ENCODE measurements at regions not wholly inside any gene's neighbourhood (a gene's known extent, or its start where the extent isn't known, plus 50 kb on each side); places are given as distances from the start of the nearest gene placed in this dataset.

DNA sequence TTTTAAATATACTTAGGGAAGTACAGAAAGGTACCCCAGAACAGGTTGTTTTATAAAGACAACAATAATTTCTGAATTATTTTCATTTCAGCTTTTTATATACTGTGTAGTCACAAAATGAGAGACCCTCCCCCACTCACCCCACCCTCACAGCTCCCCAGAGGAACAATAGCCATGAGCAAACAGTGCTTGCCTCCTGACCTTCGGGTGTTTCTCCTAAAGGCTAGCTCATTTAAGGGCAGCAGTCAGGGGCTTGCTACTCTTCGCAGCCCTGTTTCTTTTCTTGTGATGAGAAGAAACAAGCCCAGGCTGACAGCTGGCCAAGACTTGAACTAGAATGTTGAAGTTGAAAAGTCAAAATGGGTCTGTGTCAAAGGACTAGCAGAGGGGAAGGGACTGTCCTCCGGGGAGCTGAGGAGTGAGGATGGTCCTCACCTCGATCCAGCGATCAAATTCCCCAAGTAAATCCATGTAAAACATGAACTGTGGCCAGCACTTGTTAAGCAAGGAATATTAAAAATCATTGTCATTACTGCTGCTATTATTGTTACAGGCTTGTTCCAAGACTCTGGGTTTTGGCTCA, 133.8 kb upstream of the ARHGAP5 start:
- no peak overlapping the region for H3K4me3 ChIP-seq (ENCODE audit: low read length)
- TF ChIP-seq CTCF (conservative IDR thresholded peaks at IDR 0.05; ENCODE audit: low read depth, low read length): no peak
- no peak for DNase-seq (ENCODE audit: low read depth)

GRCh38 chr14:31943861-31944255, 133.2 kb upstream of the ARHGAP5 start:
- no peak for TF ChIP-seq CTCF (conservative IDR thresholded peaks at IDR 0.05; ENCODE audit: low read depth, low read length)
- no peak for DNase-seq (ENCODE audit: low read depth)
- H3K4me3 ChIP-seq (ENCODE audit: low read length): no peak overlapping the region

DNA sequence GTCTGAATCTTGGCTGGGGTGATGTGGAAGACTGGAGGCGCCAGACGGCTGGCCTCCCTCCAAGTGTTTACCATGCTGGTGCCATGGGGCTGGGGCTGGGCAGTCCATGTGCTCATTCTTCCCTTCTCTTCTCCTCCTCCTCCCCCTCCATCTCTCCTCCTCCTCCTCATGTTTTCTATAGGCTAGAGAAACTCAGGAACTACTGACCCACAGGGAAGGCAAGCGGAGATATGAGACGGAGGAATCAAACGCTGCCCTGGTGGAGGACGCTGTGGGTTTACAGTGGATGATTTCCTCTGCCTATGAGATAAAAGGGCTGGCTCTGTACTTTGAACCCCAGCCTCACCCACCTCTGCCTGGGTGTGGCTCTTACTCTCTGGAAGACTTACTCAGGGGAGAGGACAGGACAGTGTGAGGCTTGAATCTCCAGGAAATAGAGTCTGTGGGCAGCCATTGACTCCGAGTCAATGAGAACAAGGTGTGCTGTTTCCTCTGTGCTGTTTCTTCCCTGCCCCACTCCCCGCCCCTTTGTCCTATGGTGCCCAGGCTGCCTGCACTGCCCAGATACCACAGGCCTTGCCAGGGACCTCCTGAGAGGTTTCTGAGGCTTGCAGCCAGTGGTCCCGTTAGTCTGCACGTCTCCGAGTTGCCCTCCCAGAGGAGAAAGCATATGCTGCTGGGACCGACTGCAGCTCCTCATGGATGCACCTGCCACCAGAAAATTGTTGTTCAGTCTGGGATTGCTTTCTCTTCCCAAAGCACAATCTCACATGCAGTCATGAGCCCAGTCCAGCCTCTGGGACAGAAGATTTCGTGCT, 132.6 kb upstream of the ARHGAP5 start:
- no peak for DNase-seq (ENCODE audit: low read depth)
- H3K4me3 ChIP-seq (ENCODE audit: low read length): no peak overlapping the region
- no peak for TF ChIP-seq CTCF (conservative IDR thresholded peaks at IDR 0.05; ENCODE audit: low read depth, low read length)

DNA sequence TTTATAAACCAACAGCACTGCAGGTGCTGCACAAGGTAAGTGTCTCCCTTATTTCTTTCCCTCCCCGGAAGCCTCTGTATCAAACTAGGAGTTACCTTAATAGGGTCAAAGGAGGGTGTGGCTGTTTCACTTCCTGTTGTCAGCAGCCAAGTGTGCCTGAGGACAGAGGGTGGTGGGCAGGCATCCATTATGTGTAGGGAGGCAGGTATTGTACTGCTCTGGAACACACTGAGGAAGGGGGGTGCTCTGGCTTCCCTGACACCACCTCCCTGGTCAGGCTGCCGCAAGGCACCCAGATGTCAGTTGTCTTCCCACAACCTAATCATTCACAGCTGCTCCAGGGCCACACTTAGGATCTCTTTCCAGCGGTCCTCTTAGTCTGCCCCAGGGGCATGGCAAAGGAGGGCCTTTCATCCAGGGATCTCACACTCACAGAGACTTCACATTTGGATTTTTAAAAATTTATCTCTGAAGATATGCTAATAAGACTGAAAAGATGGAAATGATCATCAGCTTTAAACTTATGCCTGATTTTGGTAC, 132.0 kb upstream of the ARHGAP5 start:
- DNase-seq (ENCODE audit: low read depth): no peak
- TF ChIP-seq CTCF (conservative IDR thresholded peaks at IDR 0.05; ENCODE audit: low read depth, low read length): no peak
- no peak overlapping the region for H3K4me3 ChIP-seq (ENCODE audit: low read length)

DNA sequence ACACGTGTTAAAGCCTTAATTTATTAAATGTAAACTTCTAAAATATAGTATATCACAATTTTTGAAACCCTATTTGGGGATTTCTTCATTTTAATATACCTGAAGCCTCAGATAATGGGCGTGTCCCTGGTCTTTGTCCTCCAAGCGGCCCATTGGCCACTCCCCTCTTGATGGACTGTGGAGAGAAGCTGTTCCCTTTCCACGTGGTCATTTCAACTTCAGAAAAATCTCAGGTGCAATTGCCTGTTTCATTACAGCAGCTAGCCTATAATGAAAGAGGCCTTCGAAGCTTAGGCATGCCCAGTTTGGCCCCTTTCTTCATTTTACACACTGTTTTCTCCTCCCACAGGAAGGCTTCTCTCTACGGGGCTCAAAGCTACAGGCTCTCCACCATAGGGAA, 131.4 kb upstream of the ARHGAP5 start:
- H3K4me3 ChIP-seq (ENCODE audit: low read length): no peak overlapping the region
- TF ChIP-seq CTCF (conservative IDR thresholded peaks at IDR 0.05; ENCODE audit: low read depth, low read length): no peak
- DNase-seq (ENCODE audit: low read depth): no peak

DNA sequence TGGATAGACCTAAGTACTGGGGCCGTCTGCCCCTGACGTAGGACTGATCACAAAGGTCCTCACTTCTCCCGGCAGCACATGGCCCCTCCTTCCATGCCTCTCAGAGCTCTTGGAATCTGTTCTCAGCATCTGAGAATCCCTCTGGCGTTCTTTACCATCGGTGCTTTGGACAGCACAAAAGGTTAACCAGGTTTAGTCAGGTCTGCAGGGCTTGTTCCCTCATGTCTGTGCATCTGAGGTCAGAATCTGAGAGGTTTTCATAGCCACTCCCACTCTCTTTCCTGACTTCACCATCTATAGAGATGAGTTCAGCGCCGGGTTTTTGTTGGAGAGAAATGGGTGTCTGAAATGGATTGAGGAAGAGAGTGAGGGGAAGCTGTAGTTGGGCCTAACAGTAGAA, 130.0 kb upstream of the ARHGAP5 start:
- H3K4me3 ChIP-seq (ENCODE audit: low read length): no peak overlapping the region
- no peak for TF ChIP-seq CTCF (conservative IDR thresholded peaks at IDR 0.05; ENCODE audit: low read depth, low read length)

More for the DNA sequence above, 130.0 kb upstream of the ARHGAP5 start:
- no peak for DNase-seq (ENCODE audit: low read depth)
